GM03348 (cell line): ENCODE measurements at regions not wholly inside any gene's neighbourhood (a gene's known extent, or its start where the extent isn't known, plus 50 kb on each side); places are given as distances from the start of the nearest gene placed in this dataset.
A peak's percentile ranks its signal among the peaks of the same experiment; 100 is the strongest.
"Not testable (repeated sequence)": the region's sequence is repeated elsewhere in the genome, so short reads cannot be mapped to it uniquely, and the experiment has no call there.

Source experiments
- DNase-seq: peaks from one replicate; pipeline ENCODE4 v3.0.0; 2012; ENCODE audit warnings: low spot score

GRCh38 chr21:27371115-27371974 is 404.5 kb upstream of the ADAMTS5 start:
- DNase-seq, result no peak

GRCh38 chr21:27369978-27370571 is 403.2 kb upstream of the ADAMTS5 start:
- DNase-seq, result no peak

GRCh38 chr21:27369234-27369633 is 402.3 kb upstream of the ADAMTS5 start:
- DNase-seq, result no peak

- no peak for DNase-seq
Observed at GRCh38 chr21:27366646-27367235, 399.9 kb upstream of the ADAMTS5 start.

GRCh38 chr21:27366036-27366435 is 399.1 kb upstream of the ADAMTS5 start:
- no peak for DNase-seq

- no peak for DNase-seq
Observed at GRCh38 chr21:27365394-27365793, 398.5 kb upstream of the ADAMTS5 start.

- no peak for DNase-seq
Observed at GRCh38 chr21:27363719-27364477, 397.0 kb upstream of the ADAMTS5 start.

GRCh38 chr21:27362249-27362648 is 395.4 kb upstream of the ADAMTS5 start:
- no peak for DNase-seq

- DNase-seq, result peak; percentile 15
Observed at GRCh38 chr21:27359141-27359540, 392.3 kb upstream of the ADAMTS5 start.

- no peak for DNase-seq
Observed at GRCh38 chr21:27352885-27353284, 386.0 kb upstream of the ADAMTS5 start.

- peak; percentile 53 for DNase-seq
Observed at GRCh38 chr21:27346041-27346448, 379.2 kb upstream of the ADAMTS5 start.

- DNase-seq, result no peak
Observed at GRCh38 chr21:27339902-27340301, 373.0 kb upstream of the ADAMTS5 start.

- DNase-seq, result not testable (repeated sequence)
Observed at GRCh38 chr21:27338007-27338406, 371.1 kb upstream of the ADAMTS5 start.

GRCh38 chr21:27333096-27333495 is 366.2 kb upstream of the ADAMTS5 start:
- DNase-seq, result peak; percentile 12

- DNase-seq, result no peak
Observed at GRCh38 chr21:27329255-27329851, 362.5 kb upstream of the ADAMTS5 start.

- no peak for DNase-seq
Observed at GRCh38 chr21:27326301-27326700, 359.4 kb upstream of the ADAMTS5 start.

GRCh38 chr21:27323331-27323730 is 356.4 kb upstream of the ADAMTS5 start:
- no peak for DNase-seq

- DNase-seq, result no peak
Observed at GRCh38 chr21:27321791-27322190, 354.9 kb upstream of the ADAMTS5 start.

GRCh38 chr21:27320868-27321267 is 354.0 kb upstream of the ADAMTS5 start:
- DNase-seq, result no peak

- DNase-seq, result not testable (repeated sequence)
Observed at GRCh38 chr21:27317601-27318000, 350.7 kb upstream of the ADAMTS5 start.

- DNase-seq, result no peak
Observed at GRCh38 chr21:27315373-27315772, 348.5 kb upstream of the ADAMTS5 start.

GRCh38 chr21:27314131-27314530 is 347.2 kb upstream of the ADAMTS5 start:
- DNase-seq, result no peak
